Hepatocyte (in vitro differentiated cells): ENCODE measurements at regions not wholly inside any gene's neighbourhood (a gene's known extent, or its start where the extent isn't known, plus 50 kb on each side); places are given as distances from the start of the nearest gene placed in this dataset.

Source experiments
- CTCF ChIP-seq: fragments of 200-600 bp; sonication (generic); IDR thresholded peaks from 2 replicates; pipeline ENCODE4 v1.5.1; 2016; ENCODE audit warnings: antibody characterized with exemption, mild to moderate bottlenecking; ENCODE audit not compliant: poor library complexity
- EZH2 ChIP-seq: fragments of 200-600 bp; sonication (generic); IDR thresholded peaks from 2 replicates; pipeline ENCODE4 v1.6.1; 2016; ENCODE audit warnings: antibody characterized with exemption, mild to moderate bottlenecking, borderline replicate concordance
- EZH2phosphoT487 ChIP-seq: fragments of 200-600 bp; sonication (generic); IDR thresholded peaks from one replicate; pipeline ENCODE4 v1.6.1; 2018; ENCODE audit warnings: antibody characterized with exemption, mild to moderate bottlenecking, low read depth, moderate library complexity; ENCODE audit not compliant: unreplicated experiment, severe bottlenecking

GRCh38 chr9:31840702-31841101 lies 543.7 kb upstream of the ACO1 start:
- TF ChIP-seq CTCF: no peak
- no peak for TF ChIP-seq EZH2
- TF ChIP-seq EZH2phosphoT487: no peak
